PC-3 (cell line): ENCODE measurements at regions not wholly inside any gene's neighbourhood (a gene's known extent, or its start where the extent isn't known, plus 50 kb on each side); places are given as distances from the start of the nearest gene placed in this dataset.

Experiments used
- CTCF ChIP-seq: fragments of 300-600 bp; sonication (generic); conservative IDR thresholded peaks from 2 replicates; pipeline ENCODE4 v1.5.1; 2017; ENCODE audit warnings: antibody characterized with exemption, low read depth, mild to moderate bottlenecking, low read length
- EZH2 ChIP-seq: fragments of 300-600 bp; sonication (generic); IDR thresholded peaks from one replicate; pipeline ENCODE4 v1.6.1; 2017; ENCODE audit warnings: antibody characterized with exemption, mild to moderate bottlenecking, low read length; ENCODE audit not compliant: unreplicated experiment
- EZH2phosphoT487 ChIP-seq: fragments of 300-600 bp; sonication (generic); IDR thresholded peaks from 2 replicates; pipeline ENCODE4 v1.6.1; 2018; ENCODE audit warnings: mild to moderate bottlenecking, antibody characterized with exemption, low read length, borderline replicate concordance

DNA sequence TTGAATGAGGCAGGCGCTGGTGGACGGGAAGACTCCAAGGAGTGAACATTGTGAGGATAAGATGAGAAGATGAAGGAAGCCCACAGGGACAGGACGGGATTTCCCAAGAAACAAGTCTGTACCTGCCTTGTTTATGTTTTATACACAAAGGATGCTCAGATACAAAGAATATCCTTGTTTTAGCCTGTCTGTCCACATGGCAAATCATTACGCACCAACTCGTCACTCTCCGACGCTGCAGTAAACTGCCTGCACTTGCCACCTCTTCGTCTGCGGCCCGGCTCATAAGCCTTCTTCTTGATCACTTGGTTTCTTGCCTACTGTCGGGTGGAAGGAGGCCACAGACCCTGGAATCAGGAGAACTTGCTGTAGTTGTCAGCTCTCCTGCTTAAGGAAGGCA, 85.4 kb downstream of the CD83 start:
- TF ChIP-seq CTCF = no peak
- TF ChIP-seq EZH2phosphoT487 = no peak
- TF ChIP-seq EZH2 = no peak
